PC-3 (cell line): ENCODE measurements at regions not wholly inside any gene's neighbourhood (a gene's known extent, or its start where the extent isn't known, plus 50 kb on each side); places are given as distances from the start of the nearest gene placed in this dataset.

Experiments
- ATAC-seq: fragments of 200-7000 bp; cut with Tn5 transposase; 2 replicates; pipeline ENCODE4 v1.9.1; 2020; ENCODE audit warnings: mild to moderate bottlenecking, moderate library complexity
- BruUV-seq: library from RNA; stranded (reverse); fragments of 400-500 nt; replicated peaks from 2 replicates; lab custom pipeline; 2021; lab: Mats Ljungman, UMichigan
- CTCF ChIA-PET: fragments of 300-600 bp; sonication (Branson Sonifier 250); formaldehyde crosslinking; loops from one replicate; lab custom pipeline; 2022; ENCODE audit warnings: antibody characterized with exemption; lab: Charles Lee
- POLR2A ChIA-PET: fragments of 300-600 bp; sonication (Branson Sonifier 250); formaldehyde crosslinking; loops from one replicate; lab custom pipeline; 2022; ENCODE audit warnings: antibody characterized with exemption; ENCODE audit not compliant: unreplicated experiment; lab: Charles Lee
- DNase-seq: peaks from one replicate; pipeline ENCODE4 v3.0.0-alpha.2; 2015
- H2AFZ ChIP-seq: fragments of 300-600 bp; sonication (generic); 2 replicates; pipeline ENCODE4 v1.6.0; 2016; ENCODE audit warnings: antibody characterized with exemption, low read length
- H3F3A ChIP-seq: fragments of 300-600 bp; sonication (generic); one replicate; pipeline ENCODE4 v1.6.0; 2017; ENCODE audit warnings: antibody characterized with exemption, low read length, control low read depth, mild to moderate bottlenecking; ENCODE audit not compliant: unreplicated experiment
- H3K27ac ChIP-seq: fragments of 300-600 bp; sonication (generic); 2 replicates; pipeline ENCODE4 v1.5.1; 2016; ENCODE audit warnings: mild to moderate bottlenecking, low read length
- H3K27me3 ChIP-seq: fragments of 300-600 bp; sonication (generic); 2 replicates; pipeline ENCODE4 v1.6.1; 2016; ENCODE audit warnings: low read length, mixed read lengths
- H3K36me3 ChIP-seq: fragments of 300-600 bp; sonication (generic); 2 replicates; pipeline ENCODE4 v1.6.1; 2016; ENCODE audit warnings: low read depth, mixed run types, low read length, mixed read lengths
- H3K4me1 ChIP-seq: fragments of 300-600 bp; sonication (generic); 2 replicates; pipeline ENCODE4 v1.5.1; 2016; ENCODE audit warnings: low read length; ENCODE audit not compliant: insufficient read depth
- H3K4me2 ChIP-seq: fragments of 300-600 bp; sonication (generic); 2 replicates; pipeline ENCODE4 v1.6.0; 2016; ENCODE audit warnings: low read length
- H3K4me3 ChIP-seq: fragments of 300-600 bp; sonication (generic); 2 replicates; pipeline ENCODE4 v1.5.1; 2016; ENCODE audit warnings: mild to moderate bottlenecking, low read length, mixed read lengths
- H3K79me2 ChIP-seq: fragments of 300-600 bp; sonication (generic); 2 replicates; pipeline ENCODE4 v1.6.1; 2017; ENCODE audit warnings: low read length, mixed read lengths
- H3K9ac ChIP-seq: fragments of 300-600 bp; sonication (generic); 2 replicates; pipeline ENCODE4 v1.6.0; 2016; ENCODE audit warnings: mild to moderate bottlenecking, low read length
- H3K9me2 ChIP-seq: fragments of 300-600 bp; sonication (generic); replicated peaks from 2 replicates; pipeline ENCODE4 v1.6.1; 2016; ENCODE audit warnings: mixed run types, low read length, mixed read lengths
- H3K9me3 ChIP-seq: fragments of 300-600 bp; sonication (generic); 2 replicates; pipeline ENCODE4 v1.6.1; 2016; ENCODE audit warnings: low read length, mixed read lengths
- H4K20me1 ChIP-seq: fragments of 300-600 bp; sonication (generic); 2 replicates; pipeline ENCODE4 v1.6.1; 2016; ENCODE audit warnings: low read length, mixed read lengths
- CTCF ChIP-seq: fragments of 300-600 bp; sonication (generic); conservative IDR thresholded peaks from 2 replicates; pipeline ENCODE4 v1.5.1; 2017; ENCODE audit warnings: antibody characterized with exemption, low read depth, mild to moderate bottlenecking, low read length
- EZH2 ChIP-seq: fragments of 300-600 bp; sonication (generic); IDR thresholded peaks from one replicate; pipeline ENCODE4 v1.6.1; 2017; ENCODE audit warnings: antibody characterized with exemption, mild to moderate bottlenecking, low read length; ENCODE audit not compliant: unreplicated experiment
- EZH2phosphoT487 ChIP-seq: fragments of 300-600 bp; sonication (generic); IDR thresholded peaks from 2 replicates; pipeline ENCODE4 v1.6.1; 2018; ENCODE audit warnings: mild to moderate bottlenecking, antibody characterized with exemption, low read length, borderline replicate concordance
- intact Hi-C: fragments of 100-400 bp; cut with micrococcal nuclease; formaldehyde crosslinking; loops from 2 replicates; pipeline ENCODE4 v1.9.0; 2023

DNA sequence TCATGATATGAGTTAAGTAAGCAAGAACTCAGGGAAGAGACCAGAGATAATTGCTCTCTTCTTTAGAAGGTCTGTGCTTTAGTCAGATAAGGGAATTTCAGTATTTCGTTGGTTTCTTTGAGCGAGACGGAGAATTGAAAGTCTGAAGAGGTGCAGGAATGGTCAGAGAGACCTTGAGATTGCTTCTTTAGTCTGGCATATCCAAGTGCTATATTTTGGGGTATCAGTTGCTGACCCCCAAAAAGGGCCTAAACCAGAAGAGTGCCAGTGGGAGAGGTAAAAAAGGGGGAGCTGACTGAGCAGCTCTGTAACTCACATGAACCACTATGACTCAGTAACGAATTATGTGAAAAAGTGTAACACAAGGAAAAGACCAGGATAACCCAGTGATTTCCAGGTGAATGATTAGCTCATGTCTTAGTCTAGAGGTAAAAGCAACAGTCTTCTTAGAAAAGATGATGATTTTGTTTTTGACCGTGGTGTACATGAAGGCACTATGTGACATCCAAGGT lies 932.9 kb downstream of the TDRD15 start:
- Histone ChIP-seq H3K36me3 (no peaks in the 10 kb centered on the region), H2AFZ (no peak overlapping the region), H4K20me1 (no peaks in the 10 kb centered on the region), H3K4me1 (no peaks in the 10 kb centered on the region), H3K9ac (no peak overlapping the region), H3K27me3 (no peaks in the 10 kb centered on the region), H3K27ac (no peak overlapping the region), H3K4me3 (no peak overlapping the region), H3K4me2 (no peak overlapping the region), H3K9me2 (no peaks in the 10 kb centered on the region), H3K79me2 (no peaks in the 10 kb centered on the region), H3K9me3 (0 out of 2 replicates have a peak, but pooled peaks cover 3% of the 10 kb centered on the region), H3F3A (no peaks in the 10 kb centered on the region)
- ChIA-PET CTCF (no interaction called here), POLR2A (no interaction called here)
- BruUV-seq: no TSS peak
- intact Hi-C loops: no loop called here
- DNase-seq (no peak), ATAC-seq (no peak)
- TF ChIP-seq EZH2 (no peak), EZH2phosphoT487 (no peak), CTCF (no peak)

DNA sequence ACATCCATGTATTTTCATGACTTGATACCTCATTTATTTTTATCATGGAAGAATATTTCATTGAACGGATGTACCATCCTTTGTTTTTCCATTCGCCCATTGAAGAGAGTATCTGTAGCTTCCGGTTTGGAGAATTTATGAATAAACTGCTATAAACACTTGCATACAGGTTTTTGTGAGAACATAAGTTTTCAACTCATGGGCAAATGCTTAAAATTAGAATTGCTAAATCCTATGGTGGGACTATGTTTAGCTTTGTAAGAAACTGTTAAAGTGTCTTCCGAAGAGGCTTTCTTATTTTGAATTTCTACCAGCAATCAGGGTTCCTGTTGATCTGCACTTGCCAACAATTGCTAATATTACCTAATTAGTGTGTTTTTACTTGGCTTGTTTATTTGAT lies 938.9 kb downstream of the TDRD15 start:
- H3K9me2 ChIP-seq: no peaks in the 10 kb centered on the region
- H3K36me3 ChIP-seq: no peaks in the 10 kb centered on the region
- no peaks in the 10 kb centered on the region for H3K79me2 ChIP-seq
- CTCF ChIA-PET: no interaction called here
- H3K27me3 ChIP-seq: no peaks in the 10 kb centered on the region
- no peaks in the 10 kb centered on the region for H3F3A ChIP-seq
- H2AFZ ChIP-seq: no peak overlapping the region
- BruUV-seq: no TSS peak
- intact Hi-C loops: no loop called here
- H3K9ac ChIP-seq: no peak overlapping the region
- no peak overlapping the region for H3K27ac ChIP-seq
- no peak for DNase-seq
- POLR2A ChIA-PET: no interaction called here
- no peak for ATAC-seq
- H4K20me1 ChIP-seq: no peaks in the 10 kb centered on the region
- H3K9me3 ChIP-seq: no peaks in the 10 kb centered on the region
- no peak overlapping the region for H3K4me2 ChIP-seq
- no peaks in the 10 kb centered on the region for H3K4me1 ChIP-seq
- H3K4me3 ChIP-seq: no peak overlapping the region
- no peak for TF ChIP-seq EZH2phosphoT487

DNA sequence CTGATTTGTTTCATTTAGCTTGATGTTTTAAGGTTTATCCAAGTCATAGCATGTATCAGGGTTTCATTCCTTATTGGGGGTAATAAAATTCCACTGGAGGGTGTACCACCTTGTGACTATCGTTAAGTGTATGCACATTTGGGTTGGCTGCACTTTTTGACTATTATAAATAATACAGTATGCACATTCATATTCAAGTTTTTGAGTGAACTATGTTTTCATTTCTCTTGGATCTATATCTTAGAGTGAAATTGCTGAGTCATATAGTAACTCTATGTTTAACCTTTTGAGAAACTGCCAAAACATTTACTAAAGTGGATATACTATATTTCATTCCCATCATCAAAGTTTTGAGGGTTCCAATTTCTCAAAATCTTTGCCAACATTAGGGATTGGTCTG lies 952.7 kb downstream of the TDRD15 start:
- CTCF ChIA-PET: no interaction called here
- POLR2A ChIA-PET: no interaction called here
- Histone ChIP-seq H3K4me1 (no peaks in the 10 kb centered on the region), H3K36me3 (no peaks in the 10 kb centered on the region), H3K79me2 (no peaks in the 10 kb centered on the region), H3K4me3 (no peak overlapping the region), H3F3A (no peaks in the 10 kb centered on the region), H3K9ac (no peak overlapping the region), H3K9me2 (no peaks in the 10 kb centered on the region), H4K20me1 (no peaks in the 10 kb centered on the region), H3K27me3 (no peaks in the 10 kb centered on the region), H3K27ac (no peak overlapping the region), H3K9me3 (0 out of 2 replicates have a peak, but pooled peaks cover 12% of the 10 kb centered on the region), H3K4me2 (no peak overlapping the region), H2AFZ (no peak overlapping the region)
- TF ChIP-seq CTCF (no peak), EZH2phosphoT487 (no peak)
- DNase-seq (no peak), ATAC-seq (no peak)
- BruUV-seq: no TSS peak
- intact Hi-C loops: no loop called here
